H1 (cell line): ENCODE measurements at regions not wholly inside any gene's neighbourhood (a gene's known extent, or its start where the extent isn't known, plus 50 kb on each side); places are given as distances from the start of the nearest gene placed in this dataset.

Experiments
- GTF2F1 ChIP-seq: IDR thresholded peaks from 2 replicates; pipeline ENCODE4 v1.6.1; 2012; ENCODE audit warnings: low read depth, low read length, improper control_type of control experiment, borderline replicate concordance
- PHF8 ChIP-seq: fragments of 200-600 bp; sonication (generic); conservative IDR thresholded peaks from 2 replicates; pipeline ENCODE4 v1.7.1; 2012; ENCODE audit warnings: low read depth, mild to moderate bottlenecking, inconsistent platforms, low read length, moderate library complexity
- POLR2A ChIP-seq, 2 experiments: IDR thresholded peaks; 1 replicate in 1 of 2; 2 replicates in 1 of 2; pipeline ENCODE4 v1.6.1; 2011; ENCODE audit warnings: low read depth in 2 of 2, low read length in 2 of 2, mild to moderate bottlenecking in 2 of 2; ENCODE audit errors: control extremely low read depth in 1 of 2
- SIN3A ChIP-seq, 2 experiments: IDR thresholded peaks in 1 of 2; conservative IDR thresholded peaks in 1 of 2; 2 replicates each; pipeline ENCODE4 v1.6.1; 2011 to 2012; ENCODE audit warnings: low read length in 2 of 2, improper control_type of control experiment in 1 of 2, low read depth in 1 of 2, mild to moderate bottlenecking in 1 of 2
- TAF1 ChIP-seq: IDR thresholded peaks from 2 replicates; pipeline ENCODE4 v1.6.1; 2011; ENCODE audit warnings: mild to moderate bottlenecking, low read depth, low read length
- TF ChIP-seq, protein P1 (sequence below): IDR thresholded peaks from 2 replicates; pipeline ENCODE4 v1.6.1; 2012; ENCODE audit warnings: low read length, inconsistent platforms
- TF ChIP-seq, protein P2 (sequence below): fragments of 300-600 bp; sonication (generic); IDR thresholded peaks from 2 replicates; pipeline ENCODE4 v1.7.1; 2012; ENCODE audit warnings: low read length, moderate library complexity, mild to moderate bottlenecking, inconsistent platforms; ENCODE audit not compliant: insufficient replicate concordance
- TF ChIP-seq, protein P3 (sequence below): IDR thresholded peaks from 2 replicates; pipeline ENCODE4 v1.6.1; 2011; ENCODE audit warnings: low read length, improper control_type of control experiment

DNA sequence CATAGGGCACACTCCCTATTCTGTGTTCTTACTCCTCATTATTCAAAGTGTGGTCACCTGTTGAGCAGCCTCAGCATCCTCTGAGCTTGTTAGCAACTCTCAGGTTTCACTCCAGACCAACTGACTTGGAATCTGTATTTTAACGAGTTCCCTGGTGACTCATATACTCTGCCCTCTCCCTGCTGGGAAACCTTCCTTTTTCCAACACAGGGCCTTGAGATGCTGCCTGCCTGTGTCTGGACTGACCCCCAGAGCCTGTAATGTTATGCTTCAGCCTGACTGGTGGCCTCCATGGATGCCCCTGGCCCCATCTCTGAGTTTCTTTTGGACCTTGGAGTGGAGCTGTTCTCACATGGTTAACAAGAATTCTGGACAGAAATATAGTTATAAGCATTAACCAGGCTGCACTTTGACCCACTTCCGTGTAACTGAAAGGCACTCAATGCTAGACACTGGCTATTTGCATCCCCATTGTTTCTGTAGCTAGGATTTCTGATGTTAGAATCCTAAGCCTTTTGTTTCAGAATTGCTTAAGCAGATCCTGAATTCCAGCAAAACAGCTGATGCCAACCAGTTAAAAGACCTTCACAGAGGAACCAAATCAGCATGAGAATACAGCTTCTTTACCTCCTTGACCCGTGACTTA is 262.6 kb downstream of the STIM2 start (continued):
- TF ChIP-seq, protein P1, sequence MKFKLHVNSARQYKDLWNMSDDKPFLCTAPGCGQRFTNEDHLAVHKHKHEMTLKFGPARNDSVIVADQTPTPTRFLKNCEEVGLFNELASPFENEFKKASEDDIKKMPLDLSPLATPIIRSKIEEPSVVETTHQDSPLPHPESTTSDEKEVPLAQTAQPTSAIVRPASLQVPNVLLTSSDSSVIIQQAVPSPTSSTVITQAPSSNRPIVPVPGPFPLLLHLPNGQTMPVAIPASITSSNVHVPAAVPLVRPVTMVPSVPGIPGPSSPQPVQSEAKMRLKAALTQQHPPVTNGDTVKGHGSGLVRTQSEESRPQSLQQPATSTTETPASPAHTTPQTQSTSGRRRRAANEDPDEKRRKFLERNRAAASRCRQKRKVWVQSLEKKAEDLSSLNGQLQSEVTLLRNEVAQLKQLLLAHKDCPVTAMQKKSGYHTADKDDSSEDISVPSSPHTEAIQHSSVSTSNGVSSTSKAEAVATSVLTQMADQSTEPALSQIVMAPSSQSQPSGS, result peak; percentile 85
- no peak for TF ChIP-seq PHF8
- no peak for TF ChIP-seq POLR2A (IDR thresholded peaks at IDR 0.05; ENCODE audit: control extremely low read depth in 1 of 2, low read depth in 2 of 2, low read length in 2 of 2)
- TF ChIP-seq TAF1, result no peak
- peak in 1 of 2 experiments; percentile 61; a peak in 1 of 4 replicates for TF ChIP-seq SIN3A (conservative IDR thresholded peaks at IDR 0.05 in 1 of 2, IDR thresholded peaks at IDR 0.05 in 1 of 2; ENCODE audit: low read depth in 1 of 2, low read length in 2 of 2)
- no peak for TF ChIP-seq GTF2F1
- TF ChIP-seq, protein P2, sequence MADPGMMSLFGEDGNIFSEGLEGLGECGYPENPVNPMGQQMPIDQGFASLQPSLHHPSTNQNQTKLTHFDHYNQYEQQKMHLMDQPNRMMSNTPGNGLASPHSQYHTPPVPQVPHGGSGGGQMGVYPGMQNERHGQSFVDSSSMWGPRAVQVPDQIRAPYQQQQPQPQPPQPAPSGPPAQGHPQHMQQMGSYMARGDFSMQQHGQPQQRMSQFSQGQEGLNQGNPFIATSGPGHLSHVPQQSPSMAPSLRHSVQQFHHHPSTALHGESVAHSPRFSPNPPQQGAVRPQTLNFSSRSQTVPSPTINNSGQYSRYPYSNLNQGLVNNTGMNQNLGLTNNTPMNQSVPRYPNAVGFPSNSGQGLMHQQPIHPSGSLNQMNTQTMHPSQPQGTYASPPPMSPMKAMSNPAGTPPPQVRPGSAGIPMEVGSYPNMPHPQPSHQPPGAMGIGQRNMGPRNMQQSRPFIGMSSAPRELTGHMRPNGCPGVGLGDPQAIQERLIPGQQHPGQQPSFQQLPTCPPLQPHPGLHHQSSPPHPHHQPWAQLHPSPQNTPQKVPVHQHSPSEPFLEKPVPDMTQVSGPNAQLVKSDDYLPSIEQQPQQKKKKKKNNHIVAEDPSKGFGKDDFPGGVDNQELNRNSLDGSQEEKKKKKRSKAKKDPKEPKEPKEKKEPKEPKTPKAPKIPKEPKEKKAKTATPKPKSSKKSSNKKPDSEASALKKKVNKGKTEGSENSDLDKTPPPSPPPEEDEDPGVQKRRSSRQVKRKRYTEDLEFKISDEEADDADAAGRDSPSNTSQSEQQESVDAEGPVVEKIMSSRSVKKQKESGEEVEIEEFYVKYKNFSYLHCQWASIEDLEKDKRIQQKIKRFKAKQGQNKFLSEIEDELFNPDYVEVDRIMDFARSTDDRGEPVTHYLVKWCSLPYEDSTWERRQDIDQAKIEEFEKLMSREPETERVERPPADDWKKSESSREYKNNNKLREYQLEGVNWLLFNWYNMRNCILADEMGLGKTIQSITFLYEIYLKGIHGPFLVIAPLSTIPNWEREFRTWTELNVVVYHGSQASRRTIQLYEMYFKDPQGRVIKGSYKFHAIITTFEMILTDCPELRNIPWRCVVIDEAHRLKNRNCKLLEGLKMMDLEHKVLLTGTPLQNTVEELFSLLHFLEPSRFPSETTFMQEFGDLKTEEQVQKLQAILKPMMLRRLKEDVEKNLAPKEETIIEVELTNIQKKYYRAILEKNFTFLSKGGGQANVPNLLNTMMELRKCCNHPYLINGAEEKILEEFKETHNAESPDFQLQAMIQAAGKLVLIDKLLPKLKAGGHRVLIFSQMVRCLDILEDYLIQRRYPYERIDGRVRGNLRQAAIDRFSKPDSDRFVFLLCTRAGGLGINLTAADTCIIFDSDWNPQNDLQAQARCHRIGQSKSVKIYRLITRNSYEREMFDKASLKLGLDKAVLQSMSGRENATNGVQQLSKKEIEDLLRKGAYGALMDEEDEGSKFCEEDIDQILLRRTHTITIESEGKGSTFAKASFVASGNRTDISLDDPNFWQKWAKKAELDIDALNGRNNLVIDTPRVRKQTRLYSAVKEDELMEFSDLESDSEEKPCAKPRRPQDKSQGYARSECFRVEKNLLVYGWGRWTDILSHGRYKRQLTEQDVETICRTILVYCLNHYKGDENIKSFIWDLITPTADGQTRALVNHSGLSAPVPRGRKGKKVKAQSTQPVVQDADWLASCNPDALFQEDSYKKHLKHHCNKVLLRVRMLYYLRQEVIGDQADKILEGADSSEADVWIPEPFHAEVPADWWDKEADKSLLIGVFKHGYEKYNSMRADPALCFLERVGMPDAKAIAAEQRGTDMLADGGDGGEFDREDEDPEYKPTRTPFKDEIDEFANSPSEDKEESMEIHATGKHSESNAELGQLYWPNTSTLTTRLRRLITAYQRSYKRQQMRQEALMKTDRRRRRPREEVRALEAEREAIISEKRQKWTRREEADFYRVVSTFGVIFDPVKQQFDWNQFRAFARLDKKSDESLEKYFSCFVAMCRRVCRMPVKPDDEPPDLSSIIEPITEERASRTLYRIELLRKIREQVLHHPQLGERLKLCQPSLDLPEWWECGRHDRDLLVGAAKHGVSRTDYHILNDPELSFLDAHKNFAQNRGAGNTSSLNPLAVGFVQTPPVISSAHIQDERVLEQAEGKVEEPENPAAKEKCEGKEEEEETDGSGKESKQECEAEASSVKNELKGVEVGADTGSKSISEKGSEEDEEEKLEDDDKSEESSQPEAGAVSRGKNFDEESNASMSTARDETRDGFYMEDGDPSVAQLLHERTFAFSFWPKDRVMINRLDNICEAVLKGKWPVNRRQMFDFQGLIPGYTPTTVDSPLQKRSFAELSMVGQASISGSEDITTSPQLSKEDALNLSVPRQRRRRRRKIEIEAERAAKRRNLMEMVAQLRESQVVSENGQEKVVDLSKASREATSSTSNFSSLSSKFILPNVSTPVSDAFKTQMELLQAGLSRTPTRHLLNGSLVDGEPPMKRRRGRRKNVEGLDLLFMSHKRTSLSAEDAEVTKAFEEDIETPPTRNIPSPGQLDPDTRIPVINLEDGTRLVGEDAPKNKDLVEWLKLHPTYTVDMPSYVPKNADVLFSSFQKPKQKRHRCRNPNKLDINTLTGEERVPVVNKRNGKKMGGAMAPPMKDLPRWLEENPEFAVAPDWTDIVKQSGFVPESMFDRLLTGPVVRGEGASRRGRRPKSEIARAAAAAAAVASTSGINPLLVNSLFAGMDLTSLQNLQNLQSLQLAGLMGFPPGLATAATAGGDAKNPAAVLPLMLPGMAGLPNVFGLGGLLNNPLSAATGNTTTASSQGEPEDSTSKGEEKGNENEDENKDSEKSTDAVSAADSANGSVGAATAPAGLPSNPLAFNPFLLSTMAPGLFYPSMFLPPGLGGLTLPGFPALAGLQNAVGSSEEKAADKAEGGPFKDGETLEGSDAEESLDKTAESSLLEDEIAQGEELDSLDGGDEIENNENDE, result peak; percentile 90
- TF ChIP-seq, protein P3, sequence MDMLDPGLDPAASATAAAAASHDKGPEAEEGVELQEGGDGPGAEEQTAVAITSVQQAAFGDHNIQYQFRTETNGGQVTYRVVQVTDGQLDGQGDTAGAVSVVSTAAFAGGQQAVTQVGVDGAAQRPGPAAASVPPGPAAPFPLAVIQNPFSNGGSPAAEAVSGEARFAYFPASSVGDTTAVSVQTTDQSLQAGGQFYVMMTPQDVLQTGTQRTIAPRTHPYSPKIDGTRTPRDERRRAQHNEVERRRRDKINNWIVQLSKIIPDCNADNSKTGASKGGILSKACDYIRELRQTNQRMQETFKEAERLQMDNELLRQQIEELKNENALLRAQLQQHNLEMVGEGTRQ, result no peak
